Right renal cortex interstitium (tissue), 3 donors: ENCODE measurements at regions not wholly inside any gene's neighbourhood (a gene's known extent, or its start where the extent isn't known, plus 50 kb on each side); places are given as distances from the start of the nearest gene placed in this dataset.
"Not testable (repeated sequence)": the region's sequence is repeated elsewhere in the genome, so short reads cannot be mapped to it uniquely, and the experiment has no call there.

ENCODE experiments used
- DNase-seq, 3 donors: peaks; one replicate each; pipeline ENCODE4 v3.0.0-alpha.2; 2013; ENCODE audit warnings: low read depth in 3 of 3, low spot score in 2 of 3

DNA sequence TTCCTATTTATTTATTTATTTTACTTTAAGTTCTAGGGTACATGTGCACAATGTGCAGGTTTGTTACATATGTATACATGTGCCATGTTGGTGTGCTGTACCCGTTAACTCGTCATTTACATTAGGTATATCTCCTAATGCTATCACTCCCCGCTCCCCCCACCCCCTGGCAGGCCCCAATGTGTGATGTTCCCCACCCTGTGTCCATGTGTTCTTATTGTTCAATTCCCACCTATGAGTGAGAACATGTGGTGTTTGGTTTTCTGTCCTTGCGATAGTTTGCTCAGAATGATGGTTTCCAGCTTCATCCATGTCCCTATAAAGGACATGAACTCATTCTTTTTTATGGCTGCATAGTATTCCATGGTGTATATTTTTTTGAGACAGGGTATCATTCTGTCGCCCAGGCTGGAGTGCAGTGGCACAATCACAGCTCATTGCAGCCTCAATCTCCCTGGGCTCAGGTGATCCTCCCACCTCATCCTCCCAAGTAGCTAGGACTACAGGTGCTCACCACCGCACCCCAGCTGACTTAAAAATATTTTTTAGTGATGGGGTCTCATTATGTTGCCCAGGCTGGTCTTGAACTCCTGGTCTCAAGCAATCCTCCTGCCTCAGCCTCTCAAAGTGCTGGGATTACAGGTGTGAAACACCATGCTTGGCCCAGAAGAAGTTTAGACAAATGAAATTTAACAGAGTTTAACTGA is 140.6 kb downstream of the NPIPB5 start:
- DNase-seq, result not testable (repeated sequence)

DNA sequence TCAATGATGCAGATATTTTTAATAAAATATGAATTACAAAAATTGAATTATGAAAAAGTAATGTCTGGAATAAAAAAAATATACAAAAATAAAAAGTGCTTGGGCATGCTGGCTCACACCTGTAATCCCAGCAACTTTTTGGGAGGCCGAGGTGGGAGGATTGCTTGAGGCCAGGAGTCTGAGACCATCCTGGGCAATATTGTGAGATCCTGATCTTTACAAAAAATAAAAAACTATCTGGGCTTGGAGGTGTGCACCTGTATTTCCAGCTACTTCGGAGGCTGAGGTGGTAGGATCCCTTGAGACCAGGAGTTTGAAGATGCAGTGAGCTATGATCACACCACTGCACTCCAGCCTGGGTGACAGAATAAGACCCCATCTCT is 141.8 kb downstream of the NPIPB5 start:
- DNase-seq, result no peak

DNA sequence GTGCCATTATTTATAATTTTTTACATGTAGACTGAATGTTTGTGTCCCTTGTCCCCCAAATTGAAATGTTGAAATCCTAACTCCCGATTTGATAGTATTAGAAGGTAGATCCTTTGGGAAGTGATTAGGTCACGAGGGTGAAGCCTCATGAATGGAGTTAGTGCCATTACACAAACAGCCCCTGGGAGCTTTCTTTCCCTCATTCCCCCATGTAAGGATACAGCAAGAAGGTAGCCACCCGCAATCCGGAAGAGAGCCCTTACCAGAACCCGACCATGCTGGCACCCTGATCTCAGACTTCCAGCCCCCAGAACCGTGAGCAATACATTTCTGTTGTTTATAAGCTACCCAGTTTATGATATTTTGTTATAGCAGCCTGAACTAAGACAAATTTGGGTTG is 143.2 kb downstream of the NPIPB5 start:
- no peak for DNase-seq

DNA sequence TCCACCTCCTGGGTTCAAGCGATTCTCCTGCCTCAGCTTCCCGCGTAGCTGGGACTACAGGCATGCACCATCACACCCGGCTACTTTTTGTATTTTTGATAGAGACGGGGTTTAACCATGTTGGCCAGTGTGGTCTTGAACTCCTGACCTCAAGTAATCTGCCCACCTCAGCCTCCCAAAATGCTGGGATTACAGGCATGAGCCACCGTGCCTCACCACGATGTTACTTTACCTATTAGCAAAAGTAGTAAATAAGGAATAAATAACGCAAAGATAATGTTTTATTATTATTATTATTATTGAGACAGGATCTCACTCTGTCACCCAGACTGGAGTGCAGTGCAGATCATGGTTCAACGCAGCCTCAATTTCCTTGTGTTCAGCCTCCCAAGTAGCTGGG is 145.9 kb downstream of the NPIPB5 start:
- not testable (repeated sequence) for DNase-seq

DNA sequence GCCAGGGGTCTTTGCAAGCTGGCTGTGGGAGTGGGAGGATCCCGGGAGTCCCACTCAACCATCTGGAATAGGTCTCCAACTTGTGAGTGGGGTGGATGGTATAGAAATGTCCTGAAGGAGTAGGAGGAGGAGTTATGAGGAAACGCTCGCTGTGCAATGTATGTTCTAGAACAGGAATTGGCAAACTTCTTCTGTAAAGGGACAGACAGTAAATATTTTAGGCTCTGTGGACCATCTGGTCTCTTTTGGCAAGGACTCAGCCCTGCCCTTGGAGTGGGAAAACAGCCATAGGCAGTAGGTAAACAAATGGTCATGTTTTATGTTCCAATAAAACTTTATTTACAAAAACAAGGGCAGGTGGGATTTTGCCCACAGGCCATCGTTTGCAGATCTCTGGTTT is 149.2 kb downstream of the NPIPB5 start:
- no peak for DNase-seq

DNA sequence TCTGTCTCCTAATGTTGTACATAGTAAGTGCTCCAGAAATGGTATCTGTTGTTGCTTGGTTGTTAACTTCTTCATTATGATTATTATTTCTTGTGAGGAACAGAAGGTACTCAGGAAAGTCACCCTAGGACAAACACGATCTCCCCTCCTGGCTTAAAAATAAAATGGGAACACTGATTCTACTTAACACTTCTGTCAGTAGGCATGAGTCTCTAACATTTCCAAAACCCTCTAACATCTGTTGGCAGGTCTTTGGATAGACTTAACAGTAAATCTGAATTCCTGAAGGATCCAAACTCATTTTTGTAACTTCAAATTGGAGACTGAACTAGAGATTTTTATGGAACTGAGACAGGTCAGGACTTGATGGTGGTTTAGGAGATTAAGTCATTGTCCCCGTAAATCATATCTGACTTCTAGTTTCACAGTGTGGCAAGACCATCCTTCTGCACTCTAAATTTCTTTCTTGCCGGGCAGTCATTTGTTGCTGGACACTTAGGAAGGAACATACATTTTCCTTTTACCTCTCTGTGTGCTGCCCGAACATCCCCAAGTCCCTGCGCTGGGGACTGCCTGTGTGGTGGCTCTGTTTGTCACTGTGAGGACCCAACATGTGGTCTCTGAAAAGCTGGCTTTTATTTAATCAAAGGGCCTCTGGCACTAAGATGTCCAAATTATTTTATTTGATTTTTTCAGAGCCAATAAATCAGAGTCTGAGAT is 149.9 kb downstream of the NPIPB5 start:
- no peak for DNase-seq

DNA sequence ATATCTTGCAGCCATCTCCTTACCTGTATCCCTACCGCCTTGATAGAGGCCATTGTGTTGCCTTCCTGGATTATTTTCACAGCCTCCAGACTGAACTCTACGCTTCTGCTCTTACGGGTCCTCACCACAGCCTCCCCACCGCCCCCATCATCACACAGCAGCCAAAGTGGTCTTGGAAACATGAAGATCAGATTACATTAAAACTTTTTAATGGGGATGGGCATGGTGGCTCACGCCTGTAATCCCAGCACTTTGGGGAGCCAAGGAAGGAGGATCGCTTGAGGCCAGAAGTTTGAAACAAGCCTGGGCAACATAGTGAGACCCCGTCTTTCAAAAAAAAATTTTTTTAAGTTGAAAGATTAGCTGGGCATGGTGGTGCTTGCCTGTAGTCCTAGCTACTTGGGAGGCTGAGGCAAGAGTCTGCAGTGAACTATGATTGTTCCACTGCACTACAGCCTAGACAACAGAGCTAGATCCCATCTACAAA is 150.5 kb downstream of the NPIPB5 start:
- no peak for DNase-seq

DNA sequence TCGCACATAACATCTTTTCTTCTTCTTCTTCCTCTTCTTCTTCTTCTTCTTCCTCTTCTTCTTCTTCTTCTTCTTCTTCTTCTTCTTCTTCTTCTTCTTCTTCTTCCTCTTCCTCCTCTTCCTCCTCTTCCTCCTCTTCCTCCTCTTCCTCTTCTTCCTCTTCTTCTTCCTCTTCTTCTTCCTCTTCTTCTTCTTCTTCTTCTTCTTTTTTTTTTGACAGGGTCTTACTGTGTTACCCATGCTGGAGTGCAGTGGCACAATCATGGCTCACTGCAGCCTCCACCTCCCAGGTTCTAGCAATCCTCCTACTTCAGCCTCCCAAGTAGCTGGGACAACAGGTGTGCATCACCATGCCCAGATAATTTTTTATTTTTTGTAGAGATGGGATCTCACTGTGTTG is 151.0 kb upstream of the HS3ST2 start:
- DNase-seq, result not testable (repeated sequence)

DNA sequence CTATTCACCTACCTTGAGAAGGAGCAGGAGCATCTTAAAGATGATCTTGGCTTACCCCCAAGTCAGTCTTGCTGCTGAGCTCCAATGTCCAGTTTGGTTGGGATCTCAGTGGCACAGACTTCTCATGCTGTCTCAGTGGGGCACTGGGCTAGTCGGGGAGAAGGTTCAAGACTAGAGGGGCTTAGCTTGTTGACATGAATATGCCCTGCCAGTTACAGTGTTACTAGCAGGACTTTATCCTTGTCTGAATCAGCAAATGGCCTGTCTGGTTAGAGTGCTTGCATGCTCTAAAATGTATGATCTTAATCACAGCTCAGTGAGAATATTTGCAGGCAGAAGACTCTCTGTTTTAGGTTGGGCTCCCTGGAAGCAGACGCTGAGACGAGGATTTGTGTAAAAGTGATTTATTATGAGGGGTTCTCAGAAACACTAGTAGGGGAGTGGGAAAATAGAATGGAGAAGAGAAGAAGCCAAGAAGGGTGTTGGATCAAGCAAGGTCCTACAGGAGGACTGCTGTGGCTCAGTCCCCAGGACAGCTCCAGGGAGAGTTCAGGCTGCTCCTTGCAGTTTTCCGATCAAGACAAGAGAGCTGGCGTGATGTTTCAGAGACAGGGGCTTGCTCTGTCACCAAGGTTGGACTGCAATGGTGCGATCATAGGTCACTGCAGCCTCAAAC is 150.4 kb upstream of the HS3ST2 start:
- DNase-seq, result no peak

DNA sequence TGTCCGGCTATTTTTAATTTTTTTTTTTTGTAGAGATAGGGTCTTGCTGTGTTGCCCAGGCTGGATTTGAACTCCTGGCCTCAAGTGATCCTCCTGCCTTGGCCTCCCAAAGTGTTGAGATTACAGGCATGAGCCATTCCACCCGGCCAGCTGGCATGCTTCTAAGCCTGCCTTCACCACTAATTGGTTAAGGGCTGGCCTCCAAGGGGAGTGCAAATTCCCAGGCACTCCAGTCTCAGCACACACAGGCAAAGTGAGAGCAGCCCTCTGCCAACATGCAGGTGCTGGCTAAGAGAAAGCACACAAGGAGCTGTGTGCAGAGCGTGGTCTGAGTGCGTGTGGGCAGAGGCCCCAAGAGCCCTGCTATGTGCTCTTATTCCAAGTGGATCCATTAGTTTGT is 149.8 kb upstream of the HS3ST2 start:
- DNase-seq, result no peak

DNA sequence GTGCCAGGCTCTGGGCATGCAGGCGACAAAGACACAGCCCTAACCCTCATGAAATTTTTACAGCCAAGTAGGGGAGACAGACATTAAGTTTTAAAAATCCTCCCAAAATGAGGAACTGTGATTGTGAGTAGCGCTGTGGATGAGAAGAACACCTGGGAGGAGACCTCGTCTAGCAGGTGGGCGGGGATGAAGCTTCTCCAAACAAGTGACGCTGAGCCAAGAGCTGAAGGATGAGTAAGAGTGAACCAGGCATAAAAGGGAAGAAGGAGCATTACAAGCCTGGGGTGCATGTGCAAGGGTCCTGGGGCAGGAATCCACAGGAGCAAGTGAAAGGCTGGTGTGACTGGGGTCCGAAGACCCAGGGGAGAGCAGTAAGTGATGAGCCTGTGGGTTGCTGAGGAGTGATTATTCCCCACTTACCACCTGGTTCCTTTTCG is 149.4 kb upstream of the HS3ST2 start:
- no peak for DNase-seq

DNA sequence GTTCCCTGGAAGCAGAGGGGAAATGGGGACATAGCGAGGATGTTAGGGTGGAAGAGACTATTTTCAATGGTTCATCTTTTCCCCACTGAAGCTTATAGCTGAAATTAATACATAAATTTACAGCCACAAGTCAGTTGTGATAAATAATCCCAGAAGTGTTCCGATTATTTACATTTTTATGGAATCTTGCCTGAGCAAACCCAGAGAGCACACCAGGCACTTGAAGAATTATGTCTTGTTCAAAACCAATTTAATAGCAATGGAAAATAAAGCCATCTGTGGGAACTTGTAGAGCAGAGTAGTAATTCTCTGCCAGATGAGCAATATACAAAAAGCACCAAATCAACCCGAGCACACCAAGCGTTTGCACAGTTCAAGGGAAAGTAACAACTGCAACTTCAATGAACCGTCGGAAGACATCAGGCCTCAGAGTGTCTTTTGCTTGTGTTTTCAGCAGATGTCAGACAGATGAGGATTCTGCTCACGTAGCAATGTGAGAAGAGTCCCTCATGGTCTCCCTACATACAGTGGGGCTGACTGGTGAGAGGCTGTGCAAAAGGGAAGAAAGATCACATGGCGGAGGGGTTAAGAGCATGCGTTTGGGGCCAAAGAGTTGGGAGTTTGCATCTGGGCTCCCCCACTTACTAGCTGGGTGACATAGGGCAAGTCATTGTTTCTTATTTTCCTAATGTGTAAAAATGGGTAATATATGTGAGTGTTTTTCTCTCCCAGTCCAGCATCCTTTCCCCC is 148.7 kb upstream of the HS3ST2 start:
- DNase-seq, result no peak

DNA sequence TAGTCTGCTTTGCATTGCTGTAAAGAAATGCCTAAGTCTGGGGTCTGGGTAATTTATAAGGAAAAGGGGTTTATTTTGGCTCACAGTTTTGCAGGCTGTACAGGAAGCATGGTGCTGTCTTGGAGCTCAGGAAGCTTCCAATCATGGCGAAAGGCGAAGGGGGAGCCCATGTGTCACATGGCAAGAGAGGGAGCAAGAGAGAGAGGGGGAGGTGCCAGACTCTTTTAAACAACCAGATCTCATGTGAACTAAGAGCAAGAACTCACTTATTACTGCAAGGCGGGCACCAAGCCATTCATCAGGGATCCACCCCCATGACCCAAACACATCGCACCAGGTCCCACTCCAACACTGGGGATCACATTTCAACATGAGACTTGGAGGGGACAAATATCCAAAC is 148.2 kb upstream of the HS3ST2 start:
- no peak for DNase-seq

DNA sequence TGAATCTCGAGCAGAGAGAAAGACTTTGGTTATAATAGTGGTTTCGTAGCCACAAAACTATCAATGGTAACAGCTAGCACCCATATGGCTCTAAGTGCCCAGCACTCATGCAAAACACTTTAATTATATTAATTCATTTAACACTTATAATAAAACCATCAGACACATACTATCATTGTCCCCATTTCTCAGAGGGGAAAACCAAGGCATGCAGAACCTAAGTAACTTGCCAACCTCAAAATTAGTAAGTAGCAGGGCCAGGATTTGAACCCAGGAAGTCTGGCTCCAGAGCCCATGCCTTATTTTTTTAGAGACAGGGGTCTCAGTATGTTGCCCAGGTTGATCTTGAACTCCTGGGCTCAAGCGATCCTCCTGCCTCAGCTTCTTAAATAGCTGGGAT is 145.6 kb upstream of the HS3ST2 start:
- DNase-seq, result no peak

DNA sequence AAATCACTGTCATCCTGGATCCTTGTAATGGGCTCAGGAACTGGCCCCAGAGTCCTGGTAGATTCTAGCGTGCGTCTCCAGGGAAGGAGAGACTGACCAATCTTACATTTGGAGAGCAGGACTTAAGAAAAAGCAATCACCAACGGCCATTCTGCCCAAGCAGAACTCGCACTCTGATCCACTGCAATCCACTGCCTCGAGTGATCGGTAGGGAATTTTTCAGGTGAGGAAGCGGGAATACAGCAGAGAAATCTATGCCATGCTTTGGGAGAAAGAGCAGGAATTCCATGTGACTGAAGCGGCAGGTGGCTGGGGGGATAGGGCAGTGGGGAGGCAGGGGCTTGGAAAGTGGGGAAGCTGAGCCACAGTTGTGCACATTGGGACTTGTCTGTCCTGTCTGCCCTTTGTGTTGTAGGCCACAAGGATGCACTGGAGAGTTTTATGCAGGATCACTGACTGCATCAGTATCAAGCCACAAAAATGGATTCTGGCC is 143.9 kb upstream of the HS3ST2 start:
- no peak for DNase-seq

DNA sequence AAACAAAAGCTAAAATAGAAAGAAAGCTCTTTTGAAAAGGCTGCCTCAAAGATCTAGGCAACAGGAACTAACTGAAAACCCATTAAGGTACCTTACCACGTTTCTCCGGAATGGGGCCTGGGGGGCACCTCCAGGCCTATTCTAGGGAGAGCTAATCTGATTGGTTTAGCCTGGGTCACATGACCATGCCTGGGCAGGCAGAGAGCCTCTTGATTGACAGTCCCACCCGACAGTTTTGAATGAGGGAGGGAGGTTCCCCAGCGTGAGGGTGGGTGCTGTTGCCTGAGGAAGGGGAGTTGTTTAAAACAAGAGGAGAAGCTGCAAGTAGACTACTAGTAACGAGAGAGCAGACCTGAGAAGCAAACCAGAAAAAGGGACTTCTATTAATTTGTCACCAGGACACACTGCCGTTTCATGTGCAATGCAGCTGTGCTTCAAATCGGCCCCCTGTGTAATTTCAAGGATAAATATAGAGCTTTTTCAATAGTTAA is 143.4 kb upstream of the HS3ST2 start:
- DNase-seq, result no peak

DNA sequence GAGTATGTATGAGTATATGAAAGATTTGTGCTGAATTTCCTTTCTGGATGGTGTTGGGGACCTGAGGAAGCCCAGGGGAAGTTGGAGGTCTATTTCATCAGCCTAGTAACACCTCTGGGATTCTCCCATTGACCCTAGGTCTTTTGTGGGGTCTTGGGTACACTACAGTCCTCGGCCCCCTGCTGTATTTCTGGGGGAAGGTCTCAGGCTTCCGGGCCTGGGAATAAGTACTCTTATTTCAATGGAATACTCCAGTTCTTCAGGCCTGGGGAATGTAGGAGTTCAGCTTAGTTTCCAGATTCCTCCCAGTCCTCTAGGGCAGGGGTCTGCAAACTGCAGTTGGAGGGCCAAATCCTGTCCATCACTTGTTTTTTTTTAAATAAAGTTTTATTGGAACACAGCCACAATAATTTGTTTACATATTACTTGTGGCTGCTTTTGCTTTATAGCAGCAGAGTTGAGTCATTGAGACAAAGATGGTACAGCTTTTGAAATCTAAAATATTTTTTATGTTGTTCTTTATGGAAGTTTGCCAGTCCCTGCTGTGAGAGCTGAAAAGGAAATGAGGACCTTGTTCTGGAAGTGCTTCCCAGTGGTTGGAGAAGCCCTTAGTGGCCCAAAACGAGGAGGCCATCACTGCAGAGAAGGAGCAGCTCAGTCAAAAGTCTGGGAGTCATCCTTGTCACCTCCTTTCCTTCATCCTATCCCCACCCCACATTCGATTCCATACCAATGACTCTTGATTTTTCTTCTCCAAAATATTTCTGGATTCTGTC is 142.5 kb upstream of the HS3ST2 start:
- DNase-seq, result no peak

DNA sequence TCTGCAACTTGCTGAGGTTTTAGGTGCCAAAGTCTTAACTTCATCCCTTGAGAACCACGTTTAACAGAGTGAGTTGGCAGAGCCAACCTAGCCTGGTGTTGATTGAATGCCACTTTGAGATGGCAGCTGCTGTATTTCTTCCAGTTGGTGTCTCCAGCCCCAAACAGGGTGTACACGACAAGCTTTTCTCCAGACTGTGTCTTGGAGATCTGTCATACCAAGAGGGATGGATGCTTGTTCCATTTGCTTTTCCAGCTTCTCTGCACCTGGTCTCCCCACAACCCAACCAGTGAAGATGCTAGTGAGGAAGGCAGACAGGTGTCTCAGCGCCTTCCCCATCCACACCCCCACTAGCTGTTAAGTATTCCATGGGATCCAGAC is 141.1 kb upstream of the HS3ST2 start:
- no peak for DNase-seq

DNA sequence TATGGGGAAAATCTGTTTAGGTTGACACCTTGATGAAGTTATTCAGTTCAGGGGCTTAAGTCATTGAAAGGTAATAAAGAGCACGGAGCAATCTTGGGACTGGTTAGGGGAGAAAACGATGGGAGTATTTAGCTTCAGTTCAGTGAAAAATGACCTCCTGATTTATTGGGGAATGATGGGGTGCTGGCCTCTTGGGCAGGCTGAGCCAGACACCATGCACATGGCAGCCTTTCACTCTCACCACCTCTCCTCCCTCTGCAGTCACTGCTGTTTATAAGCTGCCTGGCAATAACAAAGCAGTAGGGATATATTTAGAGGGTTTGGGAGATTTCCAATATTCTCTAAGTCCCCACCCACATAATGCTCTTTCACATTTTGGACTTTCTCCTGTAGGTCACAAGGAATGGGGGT is 140.5 kb upstream of the HS3ST2 start:
- no peak for DNase-seq

DNA sequence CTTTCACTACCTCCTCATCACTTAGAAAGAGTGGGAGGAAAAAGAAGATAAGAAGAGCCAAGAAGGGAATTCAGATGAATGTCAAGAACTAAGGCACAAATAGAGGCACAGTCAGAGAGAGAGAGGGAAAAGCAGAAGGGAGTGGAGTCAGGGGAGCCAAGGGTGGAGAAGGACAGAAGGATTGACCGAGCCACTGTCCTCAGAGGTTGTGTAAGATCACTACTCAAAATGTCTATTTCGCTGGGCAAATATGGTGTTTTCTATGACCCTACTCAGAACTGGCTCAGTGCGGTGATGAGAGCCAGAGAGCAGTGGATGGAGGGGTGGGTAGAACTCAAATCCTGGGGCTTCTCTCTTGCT is 139.2 kb upstream of the HS3ST2 start:
- no peak for DNase-seq
